Stimulated activated CD4-positive, alpha-beta T cell treated with anti-CD3 and anti-CD28 coated beads, Interleukin-2, amount 100 ng/mL, for 48 hours (primary cell): ENCODE measurements at regions not wholly inside any gene's neighbourhood (a gene's known extent, or its start where the extent isn't known, plus 50 kb on each side); places are given as distances from the start of the nearest gene placed in this dataset.
"Not testable (repeated sequence)": the region's sequence is repeated elsewhere in the genome, so short reads cannot be mapped to it uniquely, and the experiment has no call there.

ENCODE experiments used
- DNase-seq, 2 donors: peaks; one replicate each; pipeline ENCODE4 v3.0.0-alpha.2; 2020

DNA sequence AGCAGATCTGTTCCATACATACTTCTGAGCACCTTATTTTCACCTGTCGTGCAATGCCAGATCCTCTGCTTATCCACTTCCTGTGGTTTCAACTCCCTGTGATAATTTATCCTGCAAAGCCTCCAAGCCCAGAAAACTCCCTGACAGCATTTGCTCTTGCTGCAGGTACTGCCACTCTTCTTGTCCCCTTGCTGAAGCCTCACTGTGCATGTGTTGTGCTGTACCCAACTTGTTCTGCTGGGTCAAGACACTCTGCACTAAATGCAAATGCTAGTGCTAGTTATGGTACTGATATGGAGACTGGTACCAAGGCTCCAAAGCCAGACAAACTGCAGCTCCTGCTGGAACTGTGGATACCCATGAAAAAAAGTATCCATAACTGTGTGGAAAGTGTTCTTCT, 315.4 kb upstream of the MIR17HG start:
- no peak for DNase-seq

DNA sequence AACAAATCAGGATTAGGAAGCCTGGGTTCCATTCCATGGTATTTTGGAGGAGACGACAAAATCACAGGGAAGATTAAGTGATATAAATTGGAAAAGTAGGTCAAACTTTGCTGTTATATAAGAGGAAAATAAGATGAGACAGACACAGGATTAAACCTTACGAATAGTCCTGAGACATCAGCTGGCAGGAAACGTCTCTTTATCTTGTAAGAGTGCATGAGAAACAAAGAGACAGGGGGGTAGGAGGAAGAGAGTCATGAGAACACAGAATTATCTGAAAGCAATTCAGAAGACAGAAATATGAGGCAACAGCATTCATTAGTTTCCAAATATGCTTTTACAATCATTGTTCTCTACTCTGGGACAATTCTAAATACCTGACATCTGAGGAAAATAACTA, 310.6 kb upstream of the MIR17HG start:
- DNase-seq, result no peak

DNA sequence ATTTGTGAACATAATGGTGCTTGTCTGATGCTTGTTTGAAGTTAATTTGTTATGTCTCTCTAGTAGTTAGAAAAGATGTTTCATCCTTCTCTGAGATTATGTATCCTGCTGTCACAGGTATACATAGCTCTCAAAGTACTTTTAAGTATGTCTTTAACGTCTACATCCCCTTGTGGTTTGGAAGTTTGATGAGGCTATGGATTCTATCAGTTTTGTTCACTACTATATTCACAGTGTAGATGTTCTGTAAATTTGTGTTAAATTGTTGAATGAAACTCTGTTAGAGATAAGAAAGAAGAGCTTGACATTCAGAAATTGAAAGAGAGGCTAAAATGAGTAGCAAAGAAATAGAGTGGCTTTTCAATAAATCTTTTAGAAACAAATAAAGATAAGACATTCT, 304.6 kb upstream of the MIR17HG start:
- DNase-seq, result no peak

DNA sequence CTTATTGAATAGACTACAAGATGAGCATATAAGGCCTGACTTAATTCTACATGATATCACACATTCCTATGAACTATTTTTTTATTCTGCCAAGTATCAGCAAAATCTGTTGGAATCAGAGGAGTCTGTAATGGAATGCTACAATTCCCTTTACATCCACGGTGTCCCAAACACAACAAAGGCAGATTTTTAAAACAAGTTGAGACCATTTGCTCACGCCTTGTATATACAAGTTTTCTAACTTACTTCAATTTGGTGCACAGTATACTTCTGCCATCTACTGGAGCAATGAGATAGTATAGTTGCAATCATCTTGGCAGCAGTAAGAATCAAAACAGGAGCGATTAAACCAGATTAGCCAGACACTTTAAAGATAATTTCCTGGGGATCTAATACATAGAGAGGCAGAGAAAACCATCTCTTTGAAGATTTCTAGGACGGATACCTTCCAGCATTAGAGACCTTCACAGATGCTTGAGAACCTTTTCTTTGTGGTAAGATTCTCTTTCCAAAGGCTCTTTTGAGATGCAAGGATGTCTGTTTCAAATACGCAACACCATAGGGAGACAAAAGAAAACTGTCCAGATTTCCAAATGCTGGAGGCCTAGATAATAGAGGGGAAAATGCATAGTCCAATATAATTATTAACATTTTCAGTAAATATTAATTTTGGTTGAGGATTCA, 302.0 kb upstream of the MIR17HG start:
- DNase-seq, result no peak

DNA sequence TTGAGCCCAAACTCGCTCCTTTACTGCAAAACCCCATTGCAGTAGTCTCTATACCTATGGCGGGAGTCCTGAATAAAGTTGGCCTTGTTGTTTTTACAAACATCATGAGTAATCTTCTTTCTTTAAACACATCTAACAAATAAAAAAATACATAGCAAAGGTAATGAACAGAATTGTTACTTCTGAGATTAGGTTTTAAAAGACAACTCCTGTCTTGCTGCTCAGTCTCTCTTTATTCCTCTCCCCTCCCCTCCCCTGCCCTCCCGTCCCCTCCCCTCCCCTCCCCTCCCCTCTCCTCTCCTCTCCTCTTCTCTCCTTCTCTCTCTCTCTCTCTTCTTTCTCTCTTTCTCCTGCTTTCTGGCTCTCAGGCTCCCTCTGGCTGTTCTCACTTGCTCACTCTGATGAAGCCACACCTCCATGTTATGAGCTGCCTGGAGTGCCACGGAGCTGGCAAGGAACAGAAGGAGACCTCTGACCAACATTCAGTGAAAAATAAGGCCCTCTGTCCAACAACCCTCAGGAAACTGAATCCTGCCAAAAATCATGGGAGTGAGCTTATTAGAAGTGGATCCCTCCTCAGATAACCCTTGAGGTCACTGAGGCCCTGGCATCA, 300.7 kb upstream of the MIR17HG start:
- DNase-seq, result no peak

DNA sequence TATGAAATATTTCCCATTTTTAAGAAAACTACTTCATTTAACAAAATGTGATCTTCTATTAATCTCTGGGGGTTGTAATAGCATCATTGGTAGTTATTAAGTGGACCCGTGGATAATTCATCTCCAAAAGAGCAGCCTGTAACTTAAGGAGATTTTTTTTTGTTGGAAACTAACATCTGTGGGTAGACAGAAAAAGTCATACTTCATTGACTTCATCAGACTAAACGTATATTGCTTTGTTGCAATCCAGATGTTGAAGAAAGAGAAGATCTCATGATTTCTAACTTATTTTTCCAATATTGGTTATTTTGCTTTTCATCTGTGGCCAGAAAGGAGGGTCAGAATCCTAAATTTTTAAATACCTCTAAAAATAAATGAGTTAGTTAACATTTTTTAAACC, 296.5 kb upstream of the MIR17HG start:
- no peak for DNase-seq

DNA sequence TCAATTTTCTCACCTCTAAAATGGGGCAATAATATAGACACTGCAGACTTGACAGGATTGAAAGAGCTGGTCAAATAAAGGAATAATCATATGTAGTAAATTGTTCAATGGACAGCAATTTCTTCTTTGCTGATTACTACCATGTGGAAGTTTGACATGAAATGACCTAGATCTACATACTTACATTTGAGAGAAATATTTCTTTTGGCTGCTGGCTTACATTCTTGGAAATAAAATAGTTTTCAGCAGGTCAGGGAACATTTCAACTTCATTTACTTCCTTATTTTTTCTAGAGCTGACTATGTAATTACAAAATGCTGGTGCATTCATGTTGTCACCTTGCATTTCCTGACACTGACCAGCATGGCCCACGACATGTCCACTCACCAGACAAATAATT, 294.6 kb upstream of the MIR17HG start:
- DNase-seq, result no peak

DNA sequence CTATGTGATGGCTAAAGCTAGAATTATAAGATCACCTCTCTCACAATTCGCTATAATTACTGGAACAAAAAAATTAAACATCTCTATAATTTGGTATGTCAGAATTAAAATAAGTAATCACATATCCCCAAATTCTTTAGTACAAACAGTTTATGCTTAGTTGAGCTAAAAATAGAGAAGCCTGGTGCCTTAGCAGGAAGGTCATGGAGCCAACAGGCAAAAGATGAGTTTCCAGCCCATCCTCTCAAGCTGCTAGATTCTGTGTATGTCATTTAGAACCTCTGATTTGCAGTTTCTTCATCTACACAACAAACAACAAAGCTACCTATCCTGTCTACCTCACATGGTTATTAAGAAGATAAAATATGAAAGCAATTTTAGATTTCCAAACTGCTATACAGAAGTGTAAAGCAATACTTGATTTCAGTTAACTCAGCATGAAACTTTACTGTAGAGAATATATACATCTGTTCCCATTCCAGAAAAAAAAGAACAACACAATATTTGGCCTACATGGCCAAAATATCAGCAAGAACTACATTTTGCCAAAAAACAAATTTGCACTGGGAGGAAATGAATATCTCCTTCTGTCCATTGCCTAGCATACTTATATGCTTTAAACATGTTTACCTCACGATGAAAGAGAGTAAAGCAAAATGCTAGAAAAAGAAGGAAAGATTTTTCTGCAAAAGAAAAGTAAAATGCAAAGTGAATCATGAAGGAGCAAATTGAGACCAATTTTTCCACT, 294.0 kb upstream of the MIR17HG start:
- DNase-seq, result no peak

DNA sequence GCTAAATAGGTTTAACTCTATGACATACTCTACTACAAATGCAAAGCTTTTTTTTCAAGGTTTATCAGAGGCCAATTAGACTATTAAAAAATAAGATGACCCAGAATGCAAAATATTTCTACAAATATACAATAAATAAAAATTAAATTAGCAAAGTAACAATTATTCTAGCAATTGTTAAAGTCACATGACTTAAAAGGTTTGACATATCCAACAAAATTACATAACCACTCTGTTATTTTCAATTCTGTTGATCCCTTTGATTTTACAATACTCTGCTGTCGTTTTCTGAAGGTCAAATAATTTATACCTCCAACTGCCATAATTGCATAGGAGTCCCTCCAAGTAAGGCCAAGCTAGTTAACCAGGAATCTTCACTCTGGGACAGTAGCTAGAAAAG, 292.6 kb upstream of the MIR17HG start:
- DNase-seq, result no peak

DNA sequence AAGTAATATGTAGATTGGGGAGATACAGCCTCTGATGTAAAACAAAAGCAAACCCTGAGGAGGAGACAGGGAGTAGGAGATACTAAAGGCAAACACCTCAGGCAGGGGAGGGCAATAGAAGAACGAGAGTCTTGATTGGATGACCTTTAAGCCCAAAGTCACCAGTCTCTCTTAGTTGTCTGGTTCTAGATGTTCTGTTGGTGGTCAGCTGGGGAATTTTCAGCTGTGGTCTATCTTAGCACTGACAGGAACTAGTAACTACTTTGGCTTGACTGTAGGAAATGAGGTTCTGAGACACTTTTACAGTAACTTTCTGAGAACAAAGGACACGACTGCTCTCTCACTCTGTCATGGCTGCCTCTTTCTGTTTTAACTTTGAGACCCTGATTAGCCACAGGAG, 290.7 kb upstream of the MIR17HG start:
- DNase-seq, result no peak

DNA sequence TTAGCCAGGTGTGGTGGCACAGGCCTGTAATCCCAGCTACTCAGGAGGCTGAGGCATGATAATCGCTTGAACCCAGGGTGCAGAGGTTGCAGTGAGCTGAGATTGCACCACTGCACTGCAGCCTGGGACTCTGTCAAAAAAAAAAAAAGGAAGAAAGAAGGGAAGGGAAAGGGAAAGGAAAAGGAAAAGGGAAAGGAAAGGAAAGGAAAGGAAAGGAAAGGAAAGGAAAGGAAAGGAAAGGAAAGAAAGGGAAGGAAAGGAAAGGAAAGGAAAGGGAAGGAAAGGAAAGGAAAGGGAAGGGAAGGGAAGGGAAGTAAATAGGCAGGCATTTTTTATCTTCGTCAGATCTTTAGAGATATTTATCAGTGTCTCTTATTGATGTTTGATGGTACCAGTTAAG, 290.0 kb upstream of the MIR17HG start:
- not testable (repeated sequence) for DNase-seq

DNA sequence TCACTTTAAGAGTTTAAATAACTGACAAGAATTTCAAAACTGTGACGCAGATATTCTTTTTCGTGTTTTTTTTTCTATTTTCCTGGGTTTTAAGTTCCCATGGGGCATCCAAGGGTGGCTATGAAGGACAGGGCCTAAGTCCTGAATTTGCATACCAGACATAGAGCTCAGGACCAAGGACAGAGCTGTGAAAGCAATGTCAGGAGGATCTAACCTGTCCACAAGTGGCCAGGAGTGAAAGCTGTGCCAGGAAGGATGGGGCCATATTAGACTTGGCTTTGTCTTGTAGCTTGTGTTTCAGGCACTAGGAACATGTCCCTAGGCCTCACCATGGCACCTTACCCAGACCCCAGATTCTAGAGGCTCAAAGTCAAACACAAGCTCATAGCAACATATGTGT, 289.4 kb upstream of the MIR17HG start:
- DNase-seq, result no peak

DNA sequence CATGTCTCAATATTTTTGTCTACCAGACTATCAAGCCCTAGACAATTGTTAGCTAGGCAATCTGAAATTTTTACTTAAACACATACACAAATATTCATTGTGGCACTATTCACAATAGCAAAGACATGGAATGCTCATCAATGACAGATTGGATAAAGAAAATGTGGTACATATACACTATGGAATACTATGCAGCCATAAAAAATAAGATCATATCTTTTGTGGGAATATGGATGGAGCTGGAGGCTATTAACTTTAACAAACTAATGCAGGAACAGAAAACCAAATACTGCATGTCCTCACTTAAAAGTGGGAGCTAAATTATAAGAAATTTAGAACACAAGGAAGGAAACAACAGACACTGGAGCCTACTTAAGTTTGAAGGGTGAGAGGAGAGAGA, 288.6 kb upstream of the MIR17HG start:
- no peak for DNase-seq

DNA sequence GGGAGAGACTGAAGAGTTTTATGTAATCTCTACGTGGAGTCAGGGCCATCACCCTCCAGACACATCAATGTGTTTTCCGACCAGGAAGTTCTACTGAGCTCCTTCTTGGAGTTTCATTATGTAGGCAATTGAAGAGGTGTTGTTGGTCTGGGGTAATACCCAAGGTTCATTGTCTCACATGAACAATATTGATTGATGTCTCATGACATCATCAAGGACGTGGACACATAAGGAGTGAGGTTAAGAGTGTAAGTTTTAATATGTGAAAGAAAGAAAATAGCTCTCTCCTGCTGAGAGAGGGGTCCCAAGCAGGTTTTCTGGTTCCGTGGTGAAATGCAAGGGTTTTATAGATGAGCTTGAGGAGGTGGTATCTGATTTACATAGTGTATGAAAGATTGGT, 280.7 kb upstream of the MIR17HG start:
- DNase-seq, result no peak

DNA sequence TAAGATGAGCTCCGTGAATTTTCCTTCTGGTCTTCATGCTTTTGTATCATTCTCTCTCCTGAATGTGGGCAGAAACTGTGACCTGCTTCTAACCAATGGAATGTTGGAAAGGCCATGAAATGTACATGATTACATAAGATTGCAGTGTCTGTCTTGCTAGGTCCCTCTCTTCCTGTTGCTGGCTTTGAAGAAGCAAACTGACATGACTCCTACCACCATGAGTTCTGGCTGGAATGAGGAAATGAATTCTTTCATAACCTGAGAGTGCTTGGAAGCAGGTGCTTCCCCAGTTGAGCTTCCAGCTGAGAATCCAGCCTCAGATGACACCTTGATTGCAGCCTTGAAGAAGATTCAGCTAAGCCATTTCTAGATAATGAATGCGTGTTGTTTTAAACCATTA, 275.0 kb upstream of the MIR17HG start:
- no peak for DNase-seq

DNA sequence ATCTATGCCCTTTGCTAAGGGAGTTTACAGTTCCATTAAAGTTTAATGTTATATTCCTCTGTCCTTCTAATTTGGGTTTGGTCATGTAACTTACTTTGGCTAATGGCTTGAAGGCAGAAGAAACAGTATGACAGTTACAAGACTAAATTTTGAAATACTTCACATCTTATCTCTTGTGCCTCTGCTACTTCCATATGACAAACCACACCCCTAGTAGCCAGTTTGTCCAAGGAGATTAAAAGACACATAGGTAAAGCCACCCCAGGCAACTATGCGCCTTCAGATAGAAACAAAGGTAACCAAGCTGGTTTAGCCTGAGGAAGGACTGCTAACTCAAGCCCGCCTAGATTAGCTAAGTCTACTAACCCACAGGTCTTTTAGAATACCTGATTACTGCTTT, 273.4 kb upstream of the MIR17HG start:
- DNase-seq, result no peak

DNA sequence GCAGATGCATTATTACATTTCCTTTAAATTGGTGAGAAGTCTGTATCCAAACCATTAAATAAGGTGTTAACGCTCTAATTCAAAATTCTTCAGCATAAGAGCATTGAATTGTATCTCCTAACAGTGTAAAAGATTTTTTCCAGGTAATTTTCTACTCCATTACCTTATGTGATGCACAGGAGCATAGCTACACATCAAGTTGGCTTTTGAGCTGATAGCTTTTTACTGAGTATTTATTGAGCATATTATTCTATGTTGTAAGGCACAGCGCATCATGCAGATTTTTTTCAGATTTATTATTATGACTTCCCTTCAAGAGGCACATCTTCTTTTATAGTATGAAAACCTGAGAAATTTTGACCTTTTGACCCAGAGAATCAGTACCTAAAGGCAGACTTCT, 270.7 kb upstream of the MIR17HG start:
- no peak for DNase-seq

DNA sequence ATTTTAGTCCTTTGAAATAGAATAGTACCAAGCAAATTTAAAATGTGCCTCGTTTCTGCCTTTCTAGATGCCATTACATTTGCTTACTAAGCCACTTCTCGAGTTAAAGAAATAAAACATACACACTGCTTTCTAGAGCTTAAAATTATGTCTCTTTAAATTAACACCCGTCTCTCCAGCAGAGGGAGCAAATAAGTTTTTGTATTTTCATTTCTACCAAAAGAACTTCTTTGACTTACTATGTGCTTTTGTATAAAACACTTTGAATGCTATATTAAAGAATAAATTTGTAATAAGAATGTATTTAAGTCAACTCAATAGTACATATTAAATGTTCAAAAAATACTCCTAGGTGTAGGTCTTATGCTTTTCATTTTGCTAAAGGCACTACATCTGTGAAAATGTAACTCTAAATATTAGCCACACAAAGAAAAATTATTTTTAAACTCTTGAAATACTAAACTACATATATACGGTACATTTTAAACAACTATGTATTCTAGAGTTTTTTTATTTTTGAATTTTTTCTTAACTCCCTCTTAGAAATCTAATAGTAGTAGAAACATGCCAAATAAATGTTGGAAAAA, 269.3 kb upstream of the MIR17HG start:
- no peak for DNase-seq

DNA sequence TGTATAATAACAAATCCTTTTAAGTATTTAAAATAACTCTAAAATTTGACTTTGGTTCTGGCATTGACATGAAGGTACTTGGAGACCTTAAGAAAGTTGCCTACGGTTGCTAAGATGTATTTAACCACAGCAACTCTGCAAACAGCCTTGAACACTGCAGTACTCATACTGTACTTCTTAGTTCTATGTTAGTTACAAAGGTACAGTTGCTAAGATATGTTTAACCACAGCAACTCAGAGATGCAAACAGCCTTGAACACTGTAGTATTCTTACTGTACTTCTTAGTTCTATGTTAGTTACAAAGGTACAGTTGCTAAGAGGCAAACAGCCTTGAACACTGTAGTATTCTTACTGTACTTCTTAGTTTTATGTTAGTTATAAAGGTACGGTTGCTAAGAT, 268.3 kb upstream of the MIR17HG start:
- no peak for DNase-seq

DNA sequence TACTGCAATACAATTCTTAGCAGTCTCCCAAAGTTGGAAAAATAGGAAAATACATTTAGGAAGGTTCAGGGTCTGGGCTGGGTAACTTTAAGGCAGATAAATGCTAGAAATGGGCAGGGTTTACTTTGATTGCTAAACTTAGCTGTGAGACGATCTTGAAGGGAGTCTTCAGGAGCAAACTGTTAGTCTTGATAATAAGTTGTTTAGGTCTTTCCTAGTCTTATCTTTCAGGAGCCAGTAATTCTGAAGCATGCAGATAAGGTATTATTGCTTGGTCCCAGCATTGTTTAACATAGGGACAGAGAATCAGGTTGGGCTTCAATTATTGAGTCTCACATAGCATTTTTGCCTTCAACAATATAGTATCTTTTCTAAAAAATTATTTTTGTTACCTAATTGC, 262.4 kb upstream of the MIR17HG start:
- no peak for DNase-seq

DNA sequence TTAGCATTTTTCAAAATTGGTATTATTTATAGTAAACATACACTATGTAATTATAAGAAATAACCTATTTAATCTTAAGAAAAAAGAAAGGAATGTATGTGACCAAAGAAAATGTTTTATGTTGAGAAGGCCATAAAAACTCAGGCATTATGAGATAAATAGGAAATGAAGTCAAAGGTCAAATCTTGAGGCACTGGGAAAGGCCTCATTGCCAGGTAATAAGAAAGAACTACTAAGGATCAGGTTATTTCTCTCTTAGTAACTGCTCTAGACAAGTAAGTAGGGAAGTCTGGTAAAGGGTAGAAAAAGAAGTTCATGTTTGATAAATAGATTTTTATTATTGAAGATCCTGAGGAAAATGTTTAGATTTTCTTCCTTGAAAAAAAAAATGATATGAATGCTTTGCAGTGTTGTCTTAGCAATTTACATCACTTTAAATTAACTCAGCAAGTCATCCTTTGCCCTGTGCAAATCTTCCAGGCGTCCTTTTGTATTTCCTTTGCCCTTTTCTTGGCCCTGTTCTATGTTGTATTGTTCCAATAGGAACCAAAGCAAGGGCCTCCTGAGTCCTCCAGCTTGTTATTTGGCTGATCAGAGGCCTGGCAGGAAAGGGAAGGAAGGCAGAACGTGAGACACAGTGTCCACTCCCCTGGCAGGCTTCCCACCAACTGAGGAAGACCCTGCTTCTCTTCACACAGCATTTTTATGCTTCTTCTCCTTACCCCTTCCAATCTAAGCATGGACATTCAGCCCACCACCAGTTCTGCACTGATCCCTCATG, 260.4 kb upstream of the MIR17HG start:
- no peak for DNase-seq

DNA sequence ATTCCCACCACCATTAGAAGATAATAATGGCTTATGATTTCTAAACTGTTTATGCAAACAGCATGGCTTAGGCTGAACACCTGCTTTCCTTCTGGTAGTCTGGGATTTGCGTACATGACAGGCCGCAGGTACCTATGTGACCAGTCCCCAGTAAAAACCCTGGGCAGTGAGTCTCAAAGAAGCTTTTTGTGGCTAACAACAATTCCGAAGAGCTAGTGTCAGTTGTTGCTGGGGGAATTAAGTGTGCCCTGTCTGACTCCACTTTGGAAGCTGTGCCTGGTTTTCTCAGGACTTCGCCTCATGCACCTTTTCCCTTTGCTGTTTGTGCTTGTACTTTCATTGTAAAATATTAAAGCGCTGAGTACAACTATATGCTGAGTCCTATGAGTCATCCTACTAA, 250.2 kb upstream of the MIR17HG start:
- no peak for DNase-seq

DNA sequence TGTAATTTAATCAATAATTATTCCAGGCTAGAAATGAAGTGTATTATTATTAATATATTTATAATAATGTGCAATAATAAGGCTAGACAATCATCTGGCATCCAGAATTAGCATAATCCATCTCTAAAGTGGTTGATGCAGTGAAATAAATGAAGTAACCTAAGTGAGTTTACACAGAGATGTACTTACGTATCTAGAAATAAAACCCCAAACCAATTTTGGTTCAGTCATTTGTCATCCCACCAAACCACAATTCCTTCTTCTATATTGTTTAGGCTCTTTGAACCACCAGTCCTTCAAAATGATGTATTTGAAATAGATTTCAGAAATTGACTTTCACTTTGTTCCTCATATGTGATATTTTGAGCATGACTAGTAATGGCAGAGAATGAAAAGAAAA, 247.6 kb upstream of the MIR17HG start:
- no peak for DNase-seq
